OCI-LY7 (cell line): ENCODE measurements at regions not wholly inside any gene's neighbourhood (a gene's known extent, or its start where the extent isn't known, plus 50 kb on each side); places are given as distances from the start of the nearest gene placed in this dataset.
A peak's percentile ranks its signal among the peaks of the same experiment; 100 is the strongest.

ENCODE experiments used
- BruUV-seq: library from RNA; stranded (reverse); fragments of 400-500 nt; replicated peaks from 2 replicates; lab custom pipeline; 2021; lab: Mats Ljungman, UMichigan
- CTCF ChIA-PET: fragments of 300-600 bp; sonication (Branson Sonifier 250); formaldehyde crosslinking; loops from one replicate; lab custom pipeline; 2022; ENCODE audit warnings: antibody characterized with exemption; ENCODE audit not compliant: unreplicated experiment; lab: Charles Lee
- POLR2A ChIA-PET: fragments of 300-600 bp; sonication (Branson Sonifier 250); formaldehyde crosslinking; loops from one replicate; lab custom pipeline; 2022; ENCODE audit warnings: antibody characterized with exemption; lab: Charles Lee
- DNase-seq: peaks from one replicate; pipeline ENCODE4 v3.0.0-alpha.2; 2015; ENCODE audit warnings: low spot score
- H2AFZ ChIP-seq: fragments of 200-600 bp; sonication (generic), shearing (Covaris generic); 2 replicates; pipeline ENCODE4 v1.6.1; 2014; ENCODE audit warnings: mild to moderate bottlenecking, antibody characterized with exemption, low read length, moderate library complexity
- H3K27ac ChIP-seq: fragments of 200-600 bp; sonication (generic); 2 replicates; pipeline ENCODE4 v1.5.1; 2014; ENCODE audit warnings: mixed run types, low read depth, mild to moderate bottlenecking, moderate library complexity, low read length, inconsistent platforms; ENCODE audit not compliant: poor library complexity, severe bottlenecking
- H3K36me3 ChIP-seq: fragments of 200-600 bp; sonication (generic); 2 replicates; pipeline ENCODE4 v1.6.1; 2014; ENCODE audit warnings: mild to moderate bottlenecking, antibody characterized with exemption, low read length, moderate library complexity, mixed read lengths; ENCODE audit not compliant: insufficient read depth
- H3K4me1 ChIP-seq: fragments of 200-600 bp; sonication (generic); 2 replicates; pipeline ENCODE4 v1.5.1; 2014; ENCODE audit warnings: mild to moderate bottlenecking, low read length; ENCODE audit not compliant: insufficient read depth, poor library complexity, severe bottlenecking
- H3K4me2 ChIP-seq: fragments of 200-600 bp; sonication (generic); 2 replicates; pipeline ENCODE4 v1.6.1; 2014; ENCODE audit warnings: mild to moderate bottlenecking, low read length
- H3K4me3 ChIP-seq: fragments of 200-600 bp; sonication (generic); 2 replicates; pipeline ENCODE4 v1.5.1; 2014; ENCODE audit warnings: mild to moderate bottlenecking, low read depth, low read length; ENCODE audit not compliant: poor library complexity, severe bottlenecking
- H3K79me2 ChIP-seq: fragments of 200-600 bp; sonication (generic); 2 replicates; pipeline ENCODE4 v1.6.1; 2016; ENCODE audit warnings: low read depth, mild to moderate bottlenecking, low read length, moderate library complexity, mixed read lengths; ENCODE audit not compliant: insufficient read depth
- H3K9me2 ChIP-seq: fragments of 200-600 bp; sonication (generic); 2 replicates; pipeline ENCODE4 v1.6.1; 2016; ENCODE audit warnings: mild to moderate bottlenecking, low read length, mixed read lengths; ENCODE audit not compliant: insufficient read depth
- H3K9me3 ChIP-seq: fragments of 200-600 bp; sonication (generic); 2 replicates; pipeline ENCODE4 v1.6.1; 2014; ENCODE audit warnings: mild to moderate bottlenecking, mixed run types, low read length, mixed read lengths
- H4K20me1 ChIP-seq: fragments of 200-600 bp; sonication (generic); 2 replicates; pipeline ENCODE4 v1.6.1; 2014; ENCODE audit warnings: mild to moderate bottlenecking, antibody characterized with exemption, low read length, moderate library complexity, mixed read lengths; ENCODE audit not compliant: insufficient read depth
- EZH2phosphoT487 ChIP-seq: fragments of 200-600 bp; sonication (generic); IDR thresholded peaks from 2 replicates; pipeline ENCODE4 v1.6.1; 2018; ENCODE audit warnings: low read depth, borderline replicate concordance, mild to moderate bottlenecking, mixed run types, antibody characterized with exemption, low read length, moderate library complexity, mixed read lengths
- intact Hi-C: fragments of 100-400 bp; cut with micrococcal nuclease; formaldehyde crosslinking; loops from one replicate; pipeline ENCODE4 v1.10.0; 2022; ENCODE audit not compliant: unreplicated experiment
- TF ChIP-seq, protein P1 (sequence below): fragments of 200-600 bp; sonication (generic); conservative IDR thresholded peaks from 2 replicates; pipeline ENCODE4 v1.5.1; 2014; ENCODE audit warnings: mild to moderate bottlenecking, antibody characterized with exemption, low read length, moderate library complexity, mixed read lengths

DNA sequence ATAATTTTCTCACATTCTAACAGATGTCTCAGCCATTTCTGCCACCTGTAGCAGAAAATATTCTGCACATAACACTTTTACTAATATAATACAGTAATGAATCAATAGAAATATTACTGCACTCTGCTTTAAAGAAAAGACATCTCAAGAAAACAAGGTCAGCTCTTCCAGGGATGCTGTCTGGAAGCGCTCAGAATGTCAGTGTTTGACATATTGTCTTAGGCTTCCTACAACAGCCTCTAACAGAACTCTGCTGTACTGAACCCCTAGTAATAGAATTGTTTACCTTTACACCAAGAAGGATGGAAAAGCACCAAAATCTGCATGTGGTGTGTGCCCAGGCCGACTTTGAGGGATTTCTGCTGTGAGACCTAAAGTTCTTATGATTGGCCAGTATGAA is 61.9 kb upstream of the FSTL1 start:
- peaks cover 8% of the 10 kb centered on the region; the same call in 1 of the 2 replicates for H3K9me3 ChIP-seq
- TF ChIP-seq, protein P1, sequence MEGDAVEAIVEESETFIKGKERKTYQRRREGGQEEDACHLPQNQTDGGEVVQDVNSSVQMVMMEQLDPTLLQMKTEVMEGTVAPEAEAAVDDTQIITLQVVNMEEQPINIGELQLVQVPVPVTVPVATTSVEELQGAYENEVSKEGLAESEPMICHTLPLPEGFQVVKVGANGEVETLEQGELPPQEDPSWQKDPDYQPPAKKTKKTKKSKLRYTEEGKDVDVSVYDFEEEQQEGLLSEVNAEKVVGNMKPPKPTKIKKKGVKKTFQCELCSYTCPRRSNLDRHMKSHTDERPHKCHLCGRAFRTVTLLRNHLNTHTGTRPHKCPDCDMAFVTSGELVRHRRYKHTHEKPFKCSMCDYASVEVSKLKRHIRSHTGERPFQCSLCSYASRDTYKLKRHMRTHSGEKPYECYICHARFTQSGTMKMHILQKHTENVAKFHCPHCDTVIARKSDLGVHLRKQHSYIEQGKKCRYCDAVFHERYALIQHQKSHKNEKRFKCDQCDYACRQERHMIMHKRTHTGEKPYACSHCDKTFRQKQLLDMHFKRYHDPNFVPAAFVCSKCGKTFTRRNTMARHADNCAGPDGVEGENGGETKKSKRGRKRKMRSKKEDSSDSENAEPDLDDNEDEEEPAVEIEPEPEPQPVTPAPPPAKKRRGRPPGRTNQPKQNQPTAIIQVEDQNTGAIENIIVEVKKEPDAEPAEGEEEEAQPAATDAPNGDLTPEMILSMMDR = no peak
- no peak for TF ChIP-seq EZH2phosphoT487
- no peak for DNase-seq
- H3K9me2 ChIP-seq = no peaks in the 10 kb centered on the region
- H3K4me1 ChIP-seq = no peaks in the 10 kb centered on the region
- H3K4me2 ChIP-seq = no peak overlapping the region
- H2AFZ ChIP-seq = no peak overlapping the region
- ChIA-PET CTCF (no interaction called here), POLR2A (interaction anchor here (0.6 to 2.2 kb wide), 2 partner anchors 10 to 440 kb away, joined by 3 to 7 read pairs; no protein-coding TSS in a partner anchor)
- H3K36me3 ChIP-seq = no peaks in the 10 kb centered on the region
- H4K20me1 ChIP-seq = no peaks in the 10 kb centered on the region
- intact Hi-C loops = no loop called here
- H3K4me3 ChIP-seq = no peak overlapping the region
- H3K27ac ChIP-seq = no peak overlapping the region
- H3K79me2 ChIP-seq = no peaks in the 10 kb centered on the region
- BruUV-seq = no TSS peak

DNA sequence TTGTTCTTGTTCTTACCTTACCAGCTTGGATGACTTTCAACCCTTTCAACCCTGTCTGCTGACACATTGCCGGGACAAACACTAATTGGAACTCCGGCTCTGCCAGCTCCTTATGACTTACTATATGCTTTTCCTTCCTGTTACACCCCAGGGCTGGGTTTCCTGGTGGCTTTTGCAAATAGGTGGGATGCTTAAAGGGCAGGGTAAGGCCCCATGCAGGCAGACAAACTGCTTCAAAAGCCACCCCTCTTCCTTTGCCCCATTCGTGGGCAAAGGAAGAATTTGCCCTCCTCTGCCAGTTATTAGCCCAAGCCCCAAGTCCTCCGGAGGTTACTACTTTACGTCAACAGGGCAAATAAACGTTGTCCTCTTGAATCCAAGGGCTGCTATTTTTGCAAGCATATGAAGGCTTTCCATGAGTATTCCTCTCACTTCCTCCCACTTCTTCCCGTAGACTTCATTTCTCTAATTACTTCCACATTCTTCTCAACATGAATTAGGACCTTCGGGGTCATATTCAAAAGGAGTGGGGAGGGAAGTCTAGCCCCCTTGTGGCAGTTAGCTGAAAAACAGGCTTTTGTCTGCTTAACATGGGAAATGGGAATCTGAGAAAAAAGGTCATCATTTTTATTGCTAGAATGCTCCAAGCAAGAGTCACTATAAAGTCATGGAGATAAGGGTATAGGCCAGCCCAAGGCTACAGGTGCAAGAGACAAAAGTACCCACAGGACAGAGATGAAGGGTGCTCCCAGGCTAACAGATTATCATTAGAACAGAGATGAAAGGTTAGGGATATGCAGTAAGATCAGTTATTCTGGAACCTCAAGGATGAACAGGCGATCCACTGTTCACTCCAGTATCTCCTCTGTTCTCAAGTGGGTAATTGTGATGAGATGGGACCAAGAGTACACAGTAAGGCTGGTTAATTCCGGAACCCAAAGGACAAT is 56.3 kb upstream of the FSTL1 start:
- no TSS peak for BruUV-seq
- Histone ChIP-seq H3K36me3 (no peaks in the 10 kb centered on the region), H4K20me1 (no peaks in the 10 kb centered on the region), H3K4me3 (no peak overlapping the region), H3K9me2 (no peaks in the 10 kb centered on the region), H2AFZ (no peak overlapping the region), H3K4me1 (no peaks in the 10 kb centered on the region), H3K27ac (no peak overlapping the region), H3K79me2 (no peaks in the 10 kb centered on the region), H3K4me2 (no peak overlapping the region), H3K9me3 (peaks cover 8% of the 10 kb centered on the region; the same call in 1 of the 2 replicates)
- TF ChIP-seq, protein P1 = peak; percentile 77
- no peak for TF ChIP-seq EZH2phosphoT487
- intact Hi-C loops = loop anchor here (5.0 kb wide), 1 partner anchor 90 kb away; no protein-coding TSS in a partner anchor
- DNase-seq = peak; percentile 17
- ChIA-PET POLR2A (interaction anchor here (0.6 kb wide), 1 partner anchor 972 kb away, joined by 3 read pairs; no protein-coding TSS in a partner anchor), CTCF (no interaction called here)
